T-helper 2 cell treated with Interferon-gamma antibody and Interleukin-4, amounts not matched to agents 100 ng/mL and 5 ng/mL, for 36 hours (primary cell): ENCODE measurements at regions not wholly inside any gene's neighbourhood (a gene's known extent, or its start where the extent isn't known, plus 50 kb on each side); places are given as distances from the start of the nearest gene placed in this dataset.

Experiments
- intact Hi-C: fragments of 100-400 bp; cut with micrococcal nuclease; formaldehyde crosslinking; loops from one replicate; pipeline ENCODE4 v1.15.1; 2023

- intact Hi-C loops: no loop called here
These were observed 239.0 kb downstream of the AUH start for GRCh38 chr9:91122755-91123154.

DNA sequence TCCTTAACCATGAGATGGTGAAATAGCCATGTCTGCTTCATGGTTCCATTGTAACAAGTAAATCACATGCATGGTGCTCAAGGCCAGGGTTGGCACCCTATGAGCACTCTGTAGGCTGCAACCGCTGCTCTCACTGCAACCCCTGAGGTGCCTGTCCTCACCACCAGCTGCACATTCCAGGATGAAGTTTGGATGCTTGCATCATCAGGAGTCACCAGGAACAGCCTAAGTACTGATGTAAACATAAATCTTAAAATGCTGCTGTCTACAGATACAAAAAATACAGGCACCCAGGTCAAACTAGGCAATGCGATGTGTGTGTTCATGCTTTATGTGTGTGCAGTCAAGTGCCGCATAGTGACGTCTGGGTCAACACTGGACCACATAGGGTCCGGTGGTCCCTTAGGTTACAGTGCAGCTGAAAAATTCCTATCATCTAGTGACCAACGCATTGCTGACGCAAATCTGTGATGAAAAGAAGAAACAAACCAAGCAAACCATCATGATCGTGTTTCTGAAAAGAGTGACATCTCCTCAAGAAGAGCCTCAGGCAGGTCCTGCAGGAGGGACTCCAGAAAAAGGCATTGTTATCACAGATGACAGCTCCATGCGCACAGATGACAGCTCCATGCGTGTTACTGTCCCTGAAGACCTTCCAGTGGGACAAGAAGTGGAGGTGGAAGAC, 234.8 kb downstream of the AUH start:
- intact Hi-C loops: no loop called here

DNA sequence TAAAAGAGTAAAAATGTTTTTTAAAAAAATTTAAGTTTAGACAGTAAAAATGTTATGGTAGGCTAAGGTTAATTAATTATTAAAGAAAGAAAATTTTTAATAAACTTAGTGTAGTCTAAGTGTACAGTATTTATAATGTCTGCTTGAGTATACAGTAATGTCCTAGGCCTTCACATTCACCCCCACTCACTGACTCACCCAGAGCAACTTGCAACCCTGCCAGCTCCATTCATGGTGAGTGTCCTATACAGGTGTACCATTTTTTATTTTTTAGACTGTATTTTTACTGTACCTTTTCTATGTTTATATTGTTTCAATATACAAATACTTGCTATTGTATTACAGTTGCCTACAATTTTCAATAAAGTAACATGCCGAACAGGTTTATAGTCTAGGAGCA, 234.1 kb downstream of the AUH start:
- intact Hi-C loops: no loop called here

- intact Hi-C loops: loop anchor here (1.0 to 5.0 kb wide), 10 partner anchors 16 to 295 kb away; no protein-coding TSS in a partner anchor
These were observed 230.9 kb downstream of the AUH start for GRCh38 chr9:91130796-91131318.

DNA sequence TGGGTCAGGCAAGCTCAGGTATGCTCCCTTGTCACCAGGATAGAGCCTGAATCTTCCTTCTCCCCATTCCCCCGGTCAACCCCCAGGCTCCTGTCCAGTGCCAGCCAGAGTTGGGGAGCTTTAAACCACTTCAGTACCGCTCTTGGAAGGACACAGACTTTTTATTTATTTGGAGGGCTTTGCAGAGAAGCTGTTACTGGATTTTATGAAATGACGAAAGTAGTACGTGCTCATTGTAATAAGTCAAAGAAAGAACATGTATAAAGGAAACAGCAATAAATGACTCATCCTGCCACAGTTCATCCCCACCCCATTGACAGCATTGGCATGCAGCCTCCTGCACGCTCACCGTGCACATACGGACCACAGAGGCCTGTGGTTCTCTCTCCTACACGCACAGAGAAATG, 230.3 kb downstream of the AUH start:
- intact Hi-C loops: loop anchor here (1.0 to 5.0 kb wide), 10 partner anchors 16 to 295 kb away; no protein-coding TSS in a partner anchor

DNA sequence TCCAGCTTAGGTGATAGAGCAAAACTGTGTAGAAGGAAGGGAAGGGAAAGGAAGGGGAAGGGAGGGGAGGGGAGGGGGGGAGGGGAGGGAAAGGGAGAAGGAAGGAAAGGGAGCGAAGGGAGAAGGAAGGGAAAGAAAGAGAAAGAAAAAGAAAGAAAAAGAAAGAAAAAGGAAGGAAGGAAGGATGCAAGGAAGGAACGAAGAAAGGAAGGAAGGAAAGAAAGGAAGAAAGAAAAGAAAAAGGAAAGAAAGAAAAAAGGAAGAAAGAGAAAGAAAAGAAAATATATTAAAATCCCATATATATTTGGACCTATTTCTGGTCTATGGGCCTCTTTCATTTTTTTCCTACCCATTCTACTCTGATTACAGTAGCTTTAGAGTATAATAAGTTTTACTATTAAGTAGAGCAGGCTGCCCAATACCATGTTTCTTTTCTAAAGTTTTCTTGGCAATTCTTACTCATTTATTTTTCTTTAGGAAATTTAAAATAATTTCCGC, 229.1 kb downstream of the AUH start:
- intact Hi-C loops: loop anchor here (5.0 kb wide), 1 partner anchor 75 kb away; no protein-coding TSS in a partner anchor

DNA sequence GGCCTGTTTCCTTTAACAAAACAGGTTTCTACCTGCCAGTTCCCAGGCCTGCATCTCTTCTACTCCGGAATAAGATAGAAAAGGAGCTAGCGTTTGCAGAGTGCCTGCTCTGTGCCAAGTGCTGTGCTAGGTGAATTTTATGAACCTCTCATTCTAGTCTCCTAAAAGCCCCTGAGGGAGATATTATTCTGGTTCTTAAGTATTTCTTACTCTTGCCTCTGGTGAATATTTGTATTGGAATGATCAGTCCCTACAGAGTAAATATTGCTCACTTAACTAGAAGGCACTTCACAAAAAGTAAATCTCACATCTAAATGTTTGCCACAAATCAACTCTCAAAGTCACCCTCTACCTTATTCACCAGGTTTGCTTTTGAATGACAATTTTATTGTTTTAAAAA, 227.1 kb downstream of the AUH start:
- intact Hi-C loops: loop anchor here (5.0 kb wide), 1 partner anchor 73 kb away; no protein-coding TSS in a partner anchor

- intact Hi-C loops: no loop called here
These were observed 224.3 kb downstream of the AUH start for GRCh38 chr9:91137391-91137790.

DNA sequence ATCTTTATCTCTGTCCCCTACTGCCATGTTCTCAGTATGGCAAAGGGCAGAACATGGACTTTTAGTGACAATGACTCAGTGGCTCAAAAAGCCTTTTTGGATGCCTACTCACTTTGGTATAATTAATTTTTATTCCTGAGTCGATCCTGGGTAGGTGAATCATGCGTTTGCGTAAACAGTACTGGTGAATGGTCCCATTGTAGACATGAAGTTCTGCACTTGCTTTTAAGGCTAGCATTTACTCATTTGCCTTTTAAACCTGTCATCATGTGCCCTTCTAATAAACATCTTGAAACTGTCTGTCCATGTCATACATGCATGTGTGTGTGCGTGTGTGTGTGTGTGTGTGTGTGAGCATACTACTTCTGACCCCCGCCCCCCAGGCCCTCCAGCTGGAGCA, 223.0 kb downstream of the AUH start:
- intact Hi-C loops: no loop called here

DNA sequence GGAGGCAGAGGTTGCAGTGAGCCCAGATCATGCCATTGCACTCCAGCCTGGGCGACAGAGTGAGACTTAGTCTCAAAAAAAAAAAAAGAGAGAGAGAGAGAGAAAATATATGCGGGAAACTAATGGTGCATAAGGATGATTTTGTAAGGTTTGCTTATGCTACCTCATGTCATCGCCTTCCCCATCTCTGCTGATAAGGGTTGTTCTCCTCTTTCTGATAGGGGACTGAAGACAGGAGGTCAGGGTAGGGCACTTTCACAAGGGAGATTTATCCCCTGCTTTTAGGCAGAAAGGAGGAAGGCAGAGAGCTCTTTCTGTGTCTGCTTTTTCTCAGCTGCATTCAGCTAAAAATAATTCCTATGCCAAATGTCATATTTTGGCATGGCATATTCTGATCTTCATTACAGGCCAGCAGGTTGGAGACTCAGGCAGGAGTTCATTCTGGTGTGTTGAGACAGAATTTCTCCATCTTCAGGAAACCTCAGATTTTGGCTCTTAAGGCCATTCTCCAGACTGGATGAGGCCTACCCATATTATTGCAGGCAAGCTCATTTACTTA, 220.2 kb downstream of the AUH start:
- intact Hi-C loops: no loop called here

- intact Hi-C loops: no loop called here
These were observed 218.6 kb downstream of the AUH start for GRCh38 chr9:91143162-91143561.

DNA sequence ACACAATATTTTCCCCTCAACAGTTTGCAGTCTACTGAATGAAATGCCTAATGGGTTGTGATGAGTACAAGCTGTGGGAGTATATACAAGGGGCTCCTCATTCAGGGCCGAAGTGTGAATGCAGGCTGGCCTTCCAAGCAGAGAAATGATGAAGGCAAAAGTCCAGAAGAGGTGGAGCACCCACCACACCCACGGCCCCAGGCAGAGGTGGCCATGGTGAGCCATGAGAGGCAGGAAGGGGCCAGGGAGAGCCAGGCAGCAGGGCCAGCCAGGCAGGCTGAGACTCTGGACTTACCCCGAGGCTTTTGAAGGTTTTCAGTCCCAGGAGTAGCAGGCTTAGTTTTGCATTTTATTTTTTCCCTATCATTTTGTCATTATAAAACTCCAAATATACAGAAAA, 218.1 kb downstream of the AUH start:
- intact Hi-C loops: no loop called here

DNA sequence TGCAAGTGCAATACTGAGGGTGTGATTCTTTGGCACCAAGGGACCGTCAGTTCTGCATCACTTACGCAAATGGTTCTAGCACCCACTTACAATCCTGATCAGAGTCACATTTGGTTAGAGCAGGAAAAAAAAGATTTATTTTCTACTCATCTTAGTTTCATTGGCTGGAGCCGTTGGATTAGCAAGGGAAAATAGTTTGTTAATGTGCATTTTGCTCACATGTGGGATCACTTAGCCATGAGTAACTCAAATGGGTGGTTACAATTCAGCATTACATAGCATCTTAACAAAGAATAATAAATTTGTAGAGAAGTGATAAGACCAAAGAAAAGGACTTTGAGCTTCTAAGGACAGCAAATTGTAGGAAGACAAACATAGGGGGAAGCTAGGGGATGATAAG, 216.9 kb downstream of the AUH start:
- intact Hi-C loops: no loop called here

- intact Hi-C loops: no loop called here
These were observed 216.2 kb downstream of the AUH start for GRCh38 chr9:91145496-91145895.

- intact Hi-C loops: loop anchor here (1.0 kb wide), 2 partner anchors 15 to 47 kb away; no protein-coding TSS in a partner anchor
These were observed 215.2 kb downstream of the AUH start for GRCh38 chr9:91146391-91147019.

DNA sequence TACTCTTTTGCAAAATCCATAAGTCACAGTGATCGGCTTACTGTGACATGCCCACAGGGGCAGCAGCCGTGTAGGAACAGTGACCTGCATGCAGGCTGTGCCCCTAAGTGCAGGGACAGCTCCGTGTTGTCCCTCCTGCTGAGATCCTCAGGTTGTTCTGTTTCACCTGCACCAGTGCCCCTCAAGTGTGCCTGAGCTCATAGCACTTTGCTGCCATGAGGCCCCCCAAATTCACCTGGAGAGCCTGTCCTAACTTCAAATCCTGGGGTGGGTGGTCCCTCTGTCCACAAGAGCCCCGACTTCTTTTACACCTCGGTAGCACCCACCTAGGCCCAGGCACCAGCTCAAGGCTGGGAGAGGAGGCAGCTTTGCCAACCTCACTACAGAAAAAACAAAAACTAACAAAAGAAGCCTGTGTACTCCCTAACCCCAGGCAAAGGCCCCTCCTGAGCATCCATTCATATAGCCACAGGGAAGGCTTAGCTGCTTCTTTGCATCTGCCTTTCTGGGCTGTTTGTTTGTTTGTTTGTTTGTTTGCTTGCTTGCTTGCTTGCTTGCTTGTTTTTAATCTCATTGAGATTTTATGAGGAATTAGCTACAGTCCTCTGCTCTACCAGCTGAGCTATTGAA, 214.5 kb downstream of the AUH start:
- intact Hi-C loops: loop anchor here (1.0 kb wide), 2 partner anchors 16 to 46 kb away; no protein-coding TSS in a partner anchor

DNA sequence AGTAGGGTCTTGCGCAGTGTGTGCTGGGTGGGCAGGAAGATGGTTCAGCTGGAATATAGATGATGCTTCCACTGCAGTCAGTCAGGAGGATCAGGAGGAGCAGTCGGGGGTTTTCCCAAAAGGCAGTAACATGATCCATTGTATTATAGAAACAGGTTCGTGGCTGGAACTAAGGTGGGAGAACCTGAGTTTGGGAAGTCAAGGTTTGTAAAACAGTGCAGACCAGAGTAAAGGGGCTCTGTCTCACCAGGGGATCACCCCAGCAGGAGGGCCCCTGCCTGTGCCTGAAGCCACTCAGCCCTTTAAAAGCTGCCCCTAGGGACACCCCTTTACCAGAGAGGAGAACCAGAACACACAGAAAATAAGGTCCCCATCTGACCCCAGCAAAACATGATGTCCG, 213.4 kb downstream of the AUH start:
- intact Hi-C loops: no loop called here

- intact Hi-C loops: loop anchor here (2.0 kb wide), 1 partner anchor 210 kb away; the partner anchor contains the start of gene AUH
These were observed 211.3 kb downstream of the AUH start for GRCh38 chr9:91150273-91150997.

GRCh38 chr9:91150998-91151717, 210.6 kb downstream of the AUH start:
- intact Hi-C loops: loop anchor here (1.0 to 2.0 kb wide), 7 partner anchors 12 to 210 kb away; partner anchors contain the start of gene AUH

DNA sequence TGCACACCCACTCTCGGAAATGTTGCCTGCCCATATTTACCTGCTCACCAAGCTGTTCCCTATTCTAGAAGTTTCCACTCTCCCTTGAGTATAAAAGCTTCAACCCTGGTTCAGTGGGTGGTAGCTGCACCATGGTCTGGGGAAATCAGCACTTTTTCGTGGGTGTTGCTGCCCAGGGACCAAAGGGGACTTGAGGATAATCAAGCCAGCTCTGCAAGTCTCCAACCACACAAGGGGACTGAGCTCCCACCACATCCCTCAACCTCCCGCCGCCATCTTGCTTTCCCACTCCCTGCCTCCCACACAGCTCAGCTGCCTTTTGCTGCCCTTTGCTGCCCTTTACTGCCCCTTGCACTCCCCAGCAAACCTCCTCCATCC, 210.0 kb downstream of the AUH start:
- intact Hi-C loops: loop anchor here (1.0 to 2.0 kb wide), 7 partner anchors 12 to 209 kb away; partner anchors contain the start of gene AUH
